ENCODE measurements at regions not wholly inside any gene's neighbourhood (a gene's known extent, or its start where the extent isn't known, plus 50 kb on each side); places are given as distances from the start of the nearest gene placed in this dataset.

DNA sequence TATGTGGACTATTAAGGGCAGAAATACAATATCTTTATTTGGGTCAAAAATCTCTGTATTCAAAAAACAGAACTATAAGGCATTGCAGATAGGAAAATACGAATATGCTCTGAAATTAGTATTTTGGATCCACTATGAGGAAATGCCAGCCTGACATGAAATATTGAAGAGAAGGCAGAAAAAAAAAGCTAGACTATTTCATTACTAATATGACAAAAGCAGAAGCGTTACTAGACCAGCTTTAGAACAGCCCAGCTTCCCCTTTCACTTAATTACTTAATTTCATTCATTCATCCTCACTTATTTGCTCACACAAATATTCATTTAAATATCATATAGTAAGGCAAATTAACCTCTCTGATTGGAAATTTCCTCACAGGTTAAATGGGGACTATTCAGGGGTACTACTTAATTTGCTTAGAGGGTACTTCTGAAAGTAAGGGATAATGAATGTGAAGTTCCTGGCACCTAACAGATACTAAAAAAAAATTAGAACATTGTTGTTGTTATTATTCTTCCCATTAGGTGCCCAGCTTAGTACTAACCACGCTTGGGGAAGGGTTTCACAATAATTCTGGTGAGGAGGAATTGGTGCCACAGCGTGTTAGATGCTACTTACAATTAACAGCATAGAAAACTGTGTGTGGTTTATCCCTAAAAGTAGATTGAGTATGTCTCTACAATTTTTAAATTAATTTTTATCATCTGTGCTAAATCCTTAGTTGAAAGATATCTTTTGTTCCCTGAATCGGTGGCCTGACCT lies 71.1 kb upstream of the CTLA4 start:
- no peak for TF ChIP-seq POLR2AphosphoS5 (IDR thresholded peaks at IDR 0.05; ENCODE audit: borderline replicate concordance, low read depth, low read length)
- no peak for TF ChIP-seq EZH2 (IDR thresholded peaks at IDR 0.05)
- no peak for TF ChIP-seq FOXP2 (optimal IDR thresholded peaks at IDR 0.05; ENCODE audit: control extremely low read depth, extremely low read length, insufficient read depth)
